ENCODE measurements at regions not wholly inside any gene's neighbourhood (a gene's known extent, or its start where the extent isn't known, plus 50 kb on each side); places are given as distances from the start of the nearest gene placed in this dataset.

GRCh38 chr2:191738003-191738402 is 60.1 kb downstream of the NABP1 start:
- no peak for DNase-seq

GRCh38 chr2:191738667-191739066 is 60.7 kb downstream of the NABP1 start:
- DNase-seq: no peak

GRCh38 chr2:191739194-191739593 is 61.3 kb downstream of the NABP1 start:
- DNase-seq: no peak

GRCh38 chr2:191740016-191740419 is 62.1 kb downstream of the NABP1 start:
- peak; percentile 63 for DNase-seq

- DNase-seq: no peak
Measured at GRCh38 chr2:191740759-191741158, 62.8 kb downstream of the NABP1 start.

- DNase-seq: no peak
Measured at GRCh38 chr2:191746346-191747169, 68.6 kb downstream of the NABP1 start.

- DNase-seq: no peak
Measured at GRCh38 chr2:191747170-191747530, 69.2 kb downstream of the NABP1 start.

GRCh38 chr2:191748059-191748461 is 70.1 kb downstream of the NABP1 start:
- no peak for DNase-seq

GRCh38 chr2:191748528-191749180 is 70.7 kb downstream of the NABP1 start:
- DNase-seq: no peak

- DNase-seq: no peak
Measured at GRCh38 chr2:191749181-191749540, 71.2 kb downstream of the NABP1 start.

- no peak for DNase-seq
Measured at GRCh38 chr2:191754103-191754502, 76.2 kb downstream of the NABP1 start.

- DNase-seq: no peak
Measured at GRCh38 chr2:191756761-191757160, 78.8 kb downstream of the NABP1 start.

- no peak for DNase-seq
Measured at GRCh38 chr2:191757208-191757607, 79.3 kb downstream of the NABP1 start.

- DNase-seq: peak; percentile 57
Measured at GRCh38 chr2:191758518-191759507, 80.9 kb downstream of the NABP1 start.

GRCh38 chr2:191759680-191760079 is 81.7 kb downstream of the NABP1 start:
- no peak for DNase-seq

- DNase-seq: no peak
Measured at GRCh38 chr2:191760655-191761262, 82.8 kb downstream of the NABP1 start.

GRCh38 chr2:191773136-191773535 is 73.8 kb downstream of the CAVIN2 start:
- DNase-seq: no peak

- no peak for DNase-seq
Measured at GRCh38 chr2:191777351-191777750, 69.5 kb downstream of the CAVIN2 start.

GRCh38 chr2:191778041-191778440 is 68.8 kb downstream of the CAVIN2 start:
- DNase-seq: no peak

- no peak for DNase-seq
Measured at GRCh38 chr2:191782351-191782750, 64.5 kb downstream of the CAVIN2 start.

- DNase-seq: no peak
Measured at GRCh38 chr2:191783416-191783815, 63.5 kb downstream of the CAVIN2 start.

Measured in CD4-positive, alpha-beta T cell treated with Interleukin-12 subunit alpha and Interleukin-12 subunit beta, for 1 hour (primary cell).